Jurkat, Clone E6-1 (cell line): ENCODE measurements at regions not wholly inside any gene's neighbourhood (a gene's known extent, or its start where the extent isn't known, plus 50 kb on each side); places are given as distances from the start of the nearest gene placed in this dataset.
A peak's percentile ranks its signal among the peaks of the same experiment; 100 is the strongest.
"Not testable (repeated sequence)": the region's sequence is repeated elsewhere in the genome, so short reads cannot be mapped to it uniquely, and the experiment has no call there.

Source experiments
- DNase-seq: peaks from one replicate; pipeline ENCODE4 v3.0.0-alpha.2; 2011; ENCODE audit warnings: low read depth, low spot score
- H3K4me3 ChIP-seq: 2 replicates; pipeline ENCODE4 v1.5.1; 2011; ENCODE audit warnings: mild to moderate bottlenecking, low read length, control low read depth, moderate library complexity

DNA sequence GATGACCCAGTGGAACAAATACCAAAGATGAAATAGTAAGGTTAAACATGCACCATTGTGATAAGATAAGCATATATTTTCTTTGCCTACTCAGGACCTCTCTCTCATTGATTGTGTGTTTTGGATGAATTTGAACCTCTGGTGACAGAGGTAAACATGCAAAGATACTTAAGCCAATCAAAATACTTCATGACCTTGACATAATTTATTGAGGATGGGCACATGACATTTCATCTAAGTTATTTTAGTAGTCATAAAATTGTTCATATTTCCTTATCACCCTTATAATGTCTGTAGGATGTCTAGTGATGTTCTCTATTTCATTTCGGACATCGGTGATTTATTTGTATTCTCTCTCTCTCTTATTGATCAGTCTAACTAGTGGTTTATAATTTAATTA lies 88.3 kb upstream of the WDR72 start:
- H3K4me3 ChIP-seq: no peak overlapping the region
- DNase-seq: no peak

DNA sequence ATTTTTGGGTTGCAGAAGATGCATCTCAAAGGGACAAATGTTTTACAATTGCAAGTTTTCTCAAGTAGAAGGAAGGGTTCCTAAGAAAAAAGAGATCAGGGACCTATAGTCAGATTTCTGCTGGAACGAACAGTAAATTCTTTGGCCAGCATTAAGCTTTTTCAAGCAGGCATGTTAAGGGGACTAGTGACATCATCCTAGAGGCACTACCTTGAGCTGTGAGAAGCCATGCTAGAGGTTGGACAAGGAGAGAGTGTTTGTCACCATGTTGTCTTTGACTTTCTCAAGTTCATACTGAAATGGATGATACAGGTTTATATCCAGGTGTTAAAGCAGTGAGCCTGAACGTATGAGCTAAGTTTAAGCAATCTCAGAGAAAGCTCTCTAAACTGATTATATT lies 85.2 kb upstream of the WDR72 start:
- H3K4me3 ChIP-seq: no peak overlapping the region
- no peak for DNase-seq

DNA sequence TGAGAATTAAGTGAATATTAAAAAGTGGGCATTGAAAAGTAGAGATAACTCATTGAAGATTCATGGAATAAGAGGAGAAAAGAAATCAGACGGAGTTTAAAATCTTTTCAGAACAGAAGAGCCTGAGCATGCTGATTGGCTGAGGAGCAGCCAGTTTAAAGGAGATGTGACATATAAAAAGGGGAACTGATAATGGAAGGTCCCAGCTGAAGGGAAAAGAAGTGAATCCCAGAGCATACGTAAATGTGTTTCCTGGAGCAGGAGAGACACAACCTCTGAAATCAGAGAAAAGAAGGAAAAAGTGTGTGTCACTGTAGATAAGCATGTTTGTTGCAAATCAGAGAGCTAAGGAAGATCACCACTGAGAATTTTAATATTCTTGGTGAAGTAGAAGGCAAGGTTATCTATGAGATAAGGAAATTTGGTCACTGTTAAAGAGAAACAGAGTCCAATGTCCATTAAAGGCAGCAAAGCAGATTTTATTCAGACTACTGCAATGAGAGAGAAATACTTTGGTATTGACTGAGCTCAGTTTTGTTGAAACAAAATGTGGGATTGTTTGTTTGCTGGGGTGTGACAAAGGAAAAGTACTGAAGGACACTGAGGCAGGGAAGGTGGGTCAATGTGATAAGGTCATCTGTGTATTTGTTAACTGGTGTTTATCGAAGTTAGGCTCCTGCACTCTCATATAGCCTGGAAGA lies 84.6 kb upstream of the WDR72 start:
- no peak for DNase-seq

DNA sequence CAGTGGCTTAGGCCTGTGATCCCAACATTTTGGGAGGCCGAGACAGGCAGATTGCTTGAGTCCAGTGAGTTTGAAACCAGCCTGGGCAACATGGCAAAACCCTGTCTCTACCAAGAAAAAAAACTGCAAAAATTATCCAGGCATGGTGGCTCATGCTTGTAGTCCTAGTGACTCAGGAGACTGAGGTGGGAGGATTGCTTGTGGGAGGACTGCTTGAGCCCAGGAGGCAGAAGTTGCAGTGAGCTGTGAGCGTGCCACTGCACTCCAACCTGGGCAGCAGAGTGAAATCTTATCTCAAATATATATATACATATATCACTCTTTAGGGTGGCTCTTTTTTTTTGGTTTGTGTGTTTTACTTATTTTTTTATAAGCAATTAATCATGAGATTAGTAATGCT lies 83.7 kb upstream of the WDR72 start:
- no peak for DNase-seq
- no peak overlapping the region for H3K4me3 ChIP-seq

More for the DNA sequence above, 84.6 kb upstream of the WDR72 start:
- H3K4me3 ChIP-seq: no peak overlapping the region

DNA sequence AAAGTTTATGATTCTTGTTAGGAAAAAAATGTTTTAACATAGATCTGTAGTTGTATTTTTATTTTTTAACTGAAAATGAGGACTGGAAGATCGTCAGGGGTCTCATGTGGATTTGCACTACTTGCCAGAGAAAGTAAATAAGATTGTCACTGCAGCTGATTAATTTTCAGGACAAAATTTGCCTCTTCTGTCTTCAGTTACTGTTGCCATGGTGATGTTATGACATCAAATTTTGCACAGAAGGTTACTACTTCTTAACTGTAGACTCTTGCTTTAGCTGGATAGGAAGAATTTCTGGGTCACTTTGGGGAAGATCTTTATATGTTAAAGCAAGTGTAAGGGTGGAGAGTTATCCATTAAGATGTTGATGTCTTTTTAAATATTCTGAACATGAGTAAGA lies 82.2 kb upstream of the WDR72 start:
- no peak overlapping the region for H3K4me3 ChIP-seq
- no peak for DNase-seq

DNA sequence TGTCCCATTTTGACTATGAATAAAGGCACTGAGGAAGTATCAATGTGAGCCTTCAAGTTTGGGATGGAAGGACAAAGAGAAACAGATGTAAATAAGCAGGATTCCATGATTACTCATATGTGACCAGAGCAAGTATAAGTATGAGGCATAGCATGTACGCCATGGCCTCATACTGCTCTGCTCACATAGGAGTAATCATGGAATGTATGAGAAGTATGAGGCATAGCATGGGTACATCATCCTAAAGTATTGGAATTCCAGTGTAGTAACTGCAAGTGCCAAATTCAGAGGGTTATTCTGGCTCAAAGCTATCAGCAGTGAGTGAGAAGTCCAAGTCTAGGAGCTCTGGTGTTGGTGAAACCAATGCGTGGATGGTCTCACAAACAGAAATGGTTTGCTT lies 81.2 kb upstream of the WDR72 start:
- H3K4me3 ChIP-seq: no peak overlapping the region
- no peak for DNase-seq

DNA sequence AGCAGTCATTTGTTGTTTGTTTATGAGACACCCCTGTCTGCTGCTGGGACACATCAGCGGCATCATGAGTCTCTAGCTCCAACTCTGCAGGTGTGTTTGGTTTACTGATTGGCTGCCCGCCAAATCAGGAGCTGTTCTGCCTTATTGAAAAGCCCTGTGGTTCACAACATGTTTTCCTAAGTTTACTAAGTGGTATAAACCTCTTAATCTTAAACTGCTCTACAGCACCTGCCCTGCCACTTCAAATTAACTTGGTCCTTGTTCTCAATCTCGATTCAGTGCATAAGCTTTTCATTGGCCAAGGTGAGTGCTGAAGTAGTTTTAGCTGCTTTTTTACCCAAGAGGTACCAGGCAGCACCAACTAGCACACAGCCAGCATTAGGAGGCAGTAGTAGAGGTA lies 77.8 kb upstream of the WDR72 start:
- peak; percentile 51 for DNase-seq
- H3K4me3 ChIP-seq: no peak overlapping the region

DNA sequence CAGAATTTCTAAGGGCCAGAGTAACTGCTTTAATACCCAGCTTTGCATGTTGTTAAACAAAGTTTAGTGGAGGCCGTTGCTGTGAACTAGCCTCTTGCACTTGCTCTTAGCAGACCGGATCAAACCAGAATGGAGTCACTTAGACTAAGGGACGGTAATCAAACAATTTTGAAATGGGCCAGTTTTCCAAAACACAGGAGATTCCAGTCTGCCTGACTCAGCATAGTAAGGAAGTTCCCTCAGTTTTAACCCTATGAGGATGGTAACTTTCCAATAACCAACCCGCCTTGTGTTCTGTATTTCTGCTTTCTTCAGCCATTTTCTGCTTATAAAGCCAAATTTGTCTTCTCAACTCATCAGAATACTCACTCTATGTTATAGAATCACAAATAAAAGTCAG lies 77.2 kb upstream of the WDR72 start:
- DNase-seq: no peak
- no peak overlapping the region for H3K4me3 ChIP-seq

DNA sequence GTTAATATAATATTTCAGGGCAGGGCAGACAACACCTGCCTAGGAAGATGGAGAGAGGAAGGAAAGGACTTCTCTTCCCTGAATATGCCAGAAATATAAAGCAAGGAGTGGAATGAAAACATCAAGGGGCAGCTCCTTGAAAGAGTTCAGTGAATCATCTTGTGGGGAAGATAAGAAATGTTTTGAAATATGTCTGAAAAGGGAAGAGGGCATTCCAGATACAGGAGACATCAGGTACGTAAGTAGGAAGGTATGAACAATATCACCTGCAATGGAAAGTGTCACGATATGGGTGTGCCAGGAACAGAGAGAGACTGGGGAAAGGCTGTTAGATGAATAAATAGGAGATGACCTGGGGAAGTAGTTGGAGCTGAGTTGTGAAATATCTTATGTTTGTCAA lies 75.8 kb upstream of the WDR72 start:
- DNase-seq: no peak
- no peak overlapping the region for H3K4me3 ChIP-seq

DNA sequence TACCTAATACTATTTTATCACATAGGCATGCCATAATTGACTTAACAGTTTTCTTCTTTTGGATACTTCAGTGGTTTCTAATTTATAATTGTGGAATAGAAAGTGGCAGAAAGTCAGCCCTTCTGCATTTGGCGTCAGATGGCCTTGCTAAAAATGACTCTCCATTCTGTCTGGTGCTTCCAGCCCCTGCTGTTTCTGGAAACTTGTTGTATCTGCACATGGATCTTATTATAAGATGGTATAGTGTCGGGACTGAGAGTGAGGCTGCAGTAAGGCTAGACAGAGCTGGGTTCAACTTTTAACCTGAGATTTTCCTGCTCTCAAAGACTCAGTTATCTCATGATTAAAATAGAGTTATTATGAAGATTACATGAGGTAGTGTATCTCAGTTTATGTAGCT lies 74.8 kb upstream of the WDR72 start:
- no peak overlapping the region for H3K4me3 ChIP-seq
- no peak for DNase-seq

DNA sequence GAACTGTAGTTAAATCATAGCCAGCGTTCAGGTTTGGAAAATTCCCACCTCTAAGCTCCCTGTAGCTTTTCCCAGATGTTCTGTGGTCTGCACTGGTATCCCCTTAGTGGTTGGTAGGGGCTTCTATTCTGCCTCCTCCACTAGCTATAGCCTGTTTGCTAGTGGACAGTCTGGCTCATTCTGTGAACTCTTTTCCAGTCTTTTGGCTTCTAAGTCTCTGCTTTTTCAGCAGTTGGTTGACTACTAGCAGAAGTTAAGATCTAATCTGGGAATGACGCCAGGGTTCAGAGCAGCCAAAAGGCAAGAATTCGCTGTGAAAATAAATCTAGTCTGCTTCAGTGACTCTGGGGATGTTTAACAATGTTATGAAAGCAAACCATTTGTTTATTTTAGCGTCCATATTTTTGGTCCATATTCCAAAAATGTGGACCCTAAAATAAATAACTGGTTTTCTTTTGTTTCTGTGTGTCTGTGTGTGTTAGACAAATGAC lies 73.7 kb upstream of the WDR72 start:
- DNase-seq: no peak

DNA sequence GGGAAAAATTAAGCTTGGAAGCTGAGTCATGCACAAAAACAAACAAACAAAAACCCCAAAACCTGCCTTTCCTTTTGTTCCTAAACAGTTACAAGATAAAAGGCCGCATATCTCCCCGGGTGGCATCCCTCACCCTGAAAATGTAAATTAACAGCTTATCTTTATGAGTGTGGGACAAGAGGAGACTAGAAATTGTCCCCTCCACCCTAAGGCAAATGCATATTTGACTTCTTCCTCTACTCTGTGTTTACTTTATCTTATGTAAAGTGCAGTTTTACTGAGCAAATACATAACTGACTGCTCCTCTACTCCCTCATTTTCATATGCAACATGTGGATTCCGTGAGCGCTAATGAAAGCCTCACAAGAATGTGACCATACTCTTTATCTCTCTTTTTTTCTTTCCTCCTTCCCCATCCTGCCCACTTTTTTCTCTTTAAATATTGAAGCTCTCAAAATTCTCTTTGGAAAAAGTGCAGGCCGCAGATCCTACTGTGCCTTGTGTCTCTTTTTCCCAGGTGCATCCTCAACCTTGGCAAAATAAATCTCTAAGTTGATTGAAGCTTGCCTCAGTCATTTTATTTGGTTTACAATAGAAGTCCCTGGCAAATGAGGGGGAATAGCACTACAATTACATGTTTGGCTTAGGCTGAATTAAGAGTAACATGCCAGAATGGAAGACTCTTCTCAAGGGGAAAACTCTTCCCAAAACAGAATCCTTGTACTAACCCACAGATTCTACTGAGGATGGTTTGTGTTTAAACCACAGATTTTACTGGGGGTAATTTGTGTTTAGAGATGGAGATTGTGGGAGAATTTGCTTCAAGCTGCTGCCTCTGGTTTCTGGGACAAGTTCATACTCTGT lies 72.7 kb upstream of the WDR72 start:
- H3K4me3 ChIP-seq: no peak overlapping the region

More for the DNA sequence above, 73.7 kb upstream of the WDR72 start:
- no peak overlapping the region for H3K4me3 ChIP-seq

DNA sequence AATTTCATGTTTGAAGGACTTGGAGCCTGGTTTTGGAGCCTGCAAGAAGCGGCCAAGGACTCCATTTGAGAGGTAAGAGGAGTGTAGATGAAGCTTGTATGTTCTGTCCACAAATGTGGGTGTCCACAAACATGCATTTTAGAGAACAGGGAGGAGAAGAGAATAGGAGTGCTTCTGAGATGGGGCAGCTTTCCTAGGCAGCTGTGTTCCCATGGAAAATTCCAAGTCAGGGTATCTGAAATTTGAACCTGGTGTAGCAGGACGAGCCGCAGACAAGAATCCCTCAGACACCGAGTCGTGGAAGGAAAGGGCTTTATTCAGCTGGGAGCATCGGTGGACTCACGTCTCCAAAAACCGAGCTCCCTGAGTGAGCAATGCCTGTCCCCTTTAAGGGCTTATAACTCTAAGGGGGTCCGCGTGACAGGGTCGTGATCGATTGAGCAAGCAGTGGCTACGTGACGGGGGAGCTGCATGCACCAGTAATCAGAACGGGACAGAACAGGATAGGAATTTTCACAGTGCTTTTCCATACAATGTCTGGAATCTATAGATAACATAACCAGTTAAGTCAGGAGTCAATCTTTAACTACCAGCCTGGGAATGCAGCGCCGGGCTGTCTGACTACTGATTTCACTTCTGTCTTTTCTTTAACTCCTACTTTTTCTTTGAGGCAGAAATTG lies 71.4 kb upstream of the WDR72 start:
- DNase-seq: no peak

More for the DNA sequence above, 72.7 kb upstream of the WDR72 start:
- no peak for DNase-seq

DNA sequence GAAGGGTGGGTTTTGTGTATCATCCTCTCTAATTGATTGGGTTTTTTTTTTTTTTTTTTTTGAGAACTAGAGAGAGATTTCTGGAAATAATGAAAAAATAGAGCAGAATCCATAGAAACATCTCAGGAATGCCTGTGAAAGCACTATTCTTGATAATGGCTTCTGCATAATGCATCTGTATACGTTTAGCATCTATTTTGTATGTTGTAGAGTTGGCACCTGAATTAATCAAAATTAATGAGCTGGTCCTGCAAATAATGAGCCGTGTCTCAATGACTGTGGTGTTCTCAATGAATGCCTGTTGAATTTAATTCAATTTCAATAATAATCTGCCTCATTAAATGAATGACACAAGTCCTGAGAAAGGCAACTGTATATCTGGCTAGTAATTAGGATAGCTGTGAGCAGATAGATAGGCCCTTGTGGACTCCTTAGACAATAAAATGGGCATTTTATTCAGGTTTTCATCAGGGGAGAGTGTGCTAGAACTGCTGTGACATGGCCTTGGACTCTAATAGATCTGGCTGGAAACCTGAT lies 70.5 kb upstream of the WDR72 start:
- no peak overlapping the region for H3K4me3 ChIP-seq
- no peak for DNase-seq

More for the DNA sequence above, 71.4 kb upstream of the WDR72 start:
- H3K4me3 ChIP-seq: no peak overlapping the region

DNA sequence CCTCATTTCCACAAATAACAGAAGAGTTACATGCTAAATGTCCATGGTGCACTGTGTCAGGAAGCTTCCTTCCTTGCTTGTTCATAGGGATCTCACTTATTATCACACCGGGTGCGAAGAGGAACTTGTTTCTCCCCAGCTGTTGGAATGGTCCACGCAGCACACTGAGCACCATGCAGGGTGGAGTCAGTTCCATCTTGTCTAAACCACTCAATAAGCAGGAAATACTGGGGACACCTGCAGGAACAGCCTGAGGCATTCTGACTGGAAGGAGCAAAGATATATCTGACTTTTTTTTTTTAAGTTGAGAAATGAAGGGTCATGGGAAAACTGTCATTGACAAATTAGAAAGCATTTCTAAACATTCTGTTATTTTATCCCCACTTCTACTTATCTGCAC lies 70.0 kb upstream of the WDR72 start:
- DNase-seq: no peak
- H3K4me3 ChIP-seq: no peak overlapping the region

DNA sequence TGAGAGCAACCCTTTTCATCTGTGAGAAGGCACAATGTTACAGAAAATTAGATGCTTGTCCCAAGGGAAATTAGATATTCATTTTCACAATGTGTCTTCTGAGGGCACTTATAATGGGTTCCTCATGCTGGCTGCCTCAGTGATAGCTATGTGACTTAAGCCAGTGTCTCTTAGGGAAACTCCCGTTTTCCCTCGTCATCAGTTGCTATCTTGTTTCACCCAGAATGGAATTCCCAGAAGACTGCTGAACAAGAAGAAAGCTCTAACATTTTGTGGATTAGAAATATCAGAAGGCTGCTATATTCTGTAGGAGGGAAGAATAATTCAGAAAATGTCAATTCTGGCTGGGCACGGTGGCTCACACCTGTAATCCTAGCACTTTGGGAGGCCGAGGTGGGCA lies 67.9 kb upstream of the WDR72 start:
- H3K4me3 ChIP-seq: no peak overlapping the region
- no peak for DNase-seq

DNA sequence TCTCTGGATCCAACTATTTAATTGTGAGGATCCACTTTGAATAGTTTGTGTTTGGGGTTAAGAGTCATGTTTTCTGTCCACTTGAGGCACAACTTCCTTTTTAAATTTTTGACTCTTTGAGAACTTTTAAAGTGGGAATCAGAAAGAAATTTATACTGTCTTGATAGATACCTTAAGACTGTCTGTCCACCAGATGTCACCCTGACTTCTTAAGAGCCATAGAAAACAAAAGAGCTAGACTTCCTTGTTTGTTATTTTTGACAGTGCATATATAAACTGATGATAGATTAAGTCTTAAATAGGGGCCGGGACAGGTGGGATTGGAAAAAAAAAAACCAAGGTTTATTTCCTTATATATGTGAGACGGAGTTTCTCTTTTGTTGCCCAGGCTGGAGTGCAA lies 52.1 kb upstream of the WDR72 start:
- peak; percentile 24 for DNase-seq
- H3K4me3 ChIP-seq: no peak overlapping the region

DNA sequence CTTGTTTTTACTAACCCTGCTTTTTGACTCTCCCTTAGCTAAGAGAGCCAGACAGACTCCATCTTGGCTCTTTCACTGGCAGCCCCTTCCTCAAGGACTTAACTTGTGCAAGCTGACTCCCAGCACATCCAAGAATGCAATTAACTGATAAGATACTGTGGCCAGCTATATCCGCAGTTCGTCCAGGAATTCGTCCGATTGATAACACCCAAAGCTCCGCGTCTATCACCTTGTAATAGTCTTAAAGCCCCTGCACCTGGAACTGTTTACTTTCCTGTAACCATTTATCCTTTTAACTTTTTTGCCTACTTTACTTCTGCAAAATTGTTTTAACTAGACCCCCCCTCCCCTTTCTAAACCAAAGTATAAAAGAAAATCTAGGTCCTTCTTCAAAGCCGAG lies 50.8 kb upstream of the WDR72 start:
- DNase-seq, H3K4me3 ChIP-seq: not testable (repeated sequence)
